PC-9 (cell line): ENCODE measurements at regions not wholly inside any gene's neighbourhood (a gene's known extent, or its start where the extent isn't known, plus 50 kb on each side); places are given as distances from the start of the nearest gene placed in this dataset.

Experiments
- BruUV-seq: library from RNA; stranded (reverse); fragments of 400-500 nt; replicated peaks from 2 replicates; lab custom pipeline; 2021; lab: Mats Ljungman, UMichigan
- CTCF ChIA-PET: fragments of 300-600 bp; sonication (Branson Sonifier 250); formaldehyde crosslinking; loops from one replicate; lab custom pipeline; 2022; ENCODE audit warnings: antibody characterized with exemption; lab: Charles Lee
- POLR2A ChIA-PET: fragments of 300-600 bp; sonication (Branson Sonifier 250); formaldehyde crosslinking; loops from one replicate; lab custom pipeline; 2022; ENCODE audit warnings: antibody characterized with exemption; ENCODE audit not compliant: unreplicated experiment; lab: Charles Lee
- DNase-seq, 2 experiments: peaks; one replicate each; pipeline versions ENCODE4 v3.0.0 to v3.0.0-alpha.2; 2015 to 2022; ENCODE audit warnings: mixed read lengths in 1 of 2
- H2AFZ ChIP-seq: fragments of 200-600 bp; sonication (generic); 2 replicates; pipeline ENCODE4 v1.8.1; 2017; ENCODE audit warnings: antibody characterized with exemption
- H3F3A ChIP-seq: fragments of 200-600 bp; sonication (generic); 2 replicates; pipeline ENCODE4 v1.8.1; 2017; ENCODE audit warnings: antibody characterized with exemption, mild to moderate bottlenecking, low read depth; ENCODE audit not compliant: insufficient read depth
- H3K27ac ChIP-seq: fragments of 200-600 bp; sonication (generic); 2 replicates; pipeline ENCODE4 v1.6.1; 2016; ENCODE audit warnings: mixed run types
- H3K27me3 ChIP-seq: fragments of 200-600 bp; sonication (generic); 2 replicates; pipeline ENCODE4 v1.6.1; 2016; ENCODE audit warnings: low read depth, mixed run types; ENCODE audit not compliant: insufficient read depth
- H3K36me3 ChIP-seq: fragments of 200-600 bp; sonication (generic); 2 replicates; pipeline ENCODE4 v1.6.1; 2016; ENCODE audit warnings: low read depth, mixed run types
- H3K4me1 ChIP-seq: fragments of 200-600 bp; sonication (generic); replicated peaks from 2 replicates; pipeline ENCODE4 v1.6.1; 2016; ENCODE audit warnings: mixed run types; ENCODE audit not compliant: insufficient read depth
- H3K4me2 ChIP-seq: fragments of 200-600 bp; sonication (generic); 2 replicates; pipeline ENCODE4 v1.6.1; 2017; ENCODE audit warnings: mixed run types
- H3K4me3 ChIP-seq: fragments of 200-600 bp; sonication (generic); 2 replicates; pipeline ENCODE4 v1.6.1; 2016; ENCODE audit warnings: mixed run types
- H3K79me2 ChIP-seq: fragments of 200-600 bp; sonication (generic); 2 replicates; pipeline ENCODE4 v1.6.1; 2017; ENCODE audit warnings: low read depth, mixed run types
- H3K9me2 ChIP-seq: fragments of 200-600 bp; sonication (generic); 2 replicates; pipeline ENCODE4 v1.8.1; 2017; ENCODE audit warnings: mild to moderate bottlenecking; ENCODE audit not compliant: insufficient read depth
- H3K9me3 ChIP-seq: fragments of 200-600 bp; sonication (generic); 2 replicates; pipeline ENCODE4 v1.8.1; 2016; ENCODE audit warnings: low read depth; ENCODE audit not compliant: insufficient read depth
- H4K20me1 ChIP-seq: fragments of 200-600 bp; sonication (generic); 2 replicates; pipeline ENCODE4 v1.8.1; 2017; ENCODE audit not compliant: insufficient read depth
- EZH2 ChIP-seq: fragments of 200-600 bp; sonication (generic); IDR thresholded peaks from 2 replicates; pipeline ENCODE4 v1.8.0; 2017; ENCODE audit warnings: antibody characterized with exemption, low read depth
- intact Hi-C: fragments of 100-400 bp; cut with micrococcal nuclease; formaldehyde crosslinking; loops from one replicate; pipeline ENCODE4 v1.10.0; 2022; ENCODE audit not compliant: unreplicated experiment
- TF ChIP-seq, protein P1 (sequence below): fragments of 200-600 bp; sonication (generic); conservative IDR thresholded peaks from 2 replicates; pipeline ENCODE4 v1.6.1; 2017; ENCODE audit warnings: mixed run types, antibody characterized with exemption, mild to moderate bottlenecking, moderate library complexity

- intact Hi-C loops, result no loop called here
- no peak for DNase-seq
- ChIA-PET CTCF (no interaction called here), POLR2A (interaction anchor here (0.6 kb wide), 1 partner anchor 300 kb away, joined by 3 read pairs; no protein-coding TSS in a partner anchor)
- Histone ChIP-seq H3F3A (no peaks in the 10 kb centered on the region), H4K20me1 (no peaks in the 10 kb centered on the region), H3K9me2 (0 out of 2 replicates have a peak, but pooled peaks cover 5% of the 10 kb centered on the region), H3K4me3 (no peak overlapping the region), H3K79me2 (no peaks in the 10 kb centered on the region), H3K4me2 (no peak overlapping the region), H2AFZ (no peak overlapping the region), H3K9me3 (peaks cover 4% of the 10 kb centered on the region; the same call in 1 of the 2 replicates), H3K27ac (no peak overlapping the region), H3K4me1 (no peaks in the 10 kb centered on the region), H3K36me3 (no peaks in the 10 kb centered on the region), H3K27me3 (no peaks in the 10 kb centered on the region)
- TF ChIP-seq, protein P1, sequence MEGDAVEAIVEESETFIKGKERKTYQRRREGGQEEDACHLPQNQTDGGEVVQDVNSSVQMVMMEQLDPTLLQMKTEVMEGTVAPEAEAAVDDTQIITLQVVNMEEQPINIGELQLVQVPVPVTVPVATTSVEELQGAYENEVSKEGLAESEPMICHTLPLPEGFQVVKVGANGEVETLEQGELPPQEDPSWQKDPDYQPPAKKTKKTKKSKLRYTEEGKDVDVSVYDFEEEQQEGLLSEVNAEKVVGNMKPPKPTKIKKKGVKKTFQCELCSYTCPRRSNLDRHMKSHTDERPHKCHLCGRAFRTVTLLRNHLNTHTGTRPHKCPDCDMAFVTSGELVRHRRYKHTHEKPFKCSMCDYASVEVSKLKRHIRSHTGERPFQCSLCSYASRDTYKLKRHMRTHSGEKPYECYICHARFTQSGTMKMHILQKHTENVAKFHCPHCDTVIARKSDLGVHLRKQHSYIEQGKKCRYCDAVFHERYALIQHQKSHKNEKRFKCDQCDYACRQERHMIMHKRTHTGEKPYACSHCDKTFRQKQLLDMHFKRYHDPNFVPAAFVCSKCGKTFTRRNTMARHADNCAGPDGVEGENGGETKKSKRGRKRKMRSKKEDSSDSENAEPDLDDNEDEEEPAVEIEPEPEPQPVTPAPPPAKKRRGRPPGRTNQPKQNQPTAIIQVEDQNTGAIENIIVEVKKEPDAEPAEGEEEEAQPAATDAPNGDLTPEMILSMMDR, result no peak
- no peak for TF ChIP-seq EZH2
- BruUV-seq, result no TSS peak
Measured at GRCh38 chr7:46658281-46658680, 737.2 kb upstream of the IGFBP3 start.

DNA sequence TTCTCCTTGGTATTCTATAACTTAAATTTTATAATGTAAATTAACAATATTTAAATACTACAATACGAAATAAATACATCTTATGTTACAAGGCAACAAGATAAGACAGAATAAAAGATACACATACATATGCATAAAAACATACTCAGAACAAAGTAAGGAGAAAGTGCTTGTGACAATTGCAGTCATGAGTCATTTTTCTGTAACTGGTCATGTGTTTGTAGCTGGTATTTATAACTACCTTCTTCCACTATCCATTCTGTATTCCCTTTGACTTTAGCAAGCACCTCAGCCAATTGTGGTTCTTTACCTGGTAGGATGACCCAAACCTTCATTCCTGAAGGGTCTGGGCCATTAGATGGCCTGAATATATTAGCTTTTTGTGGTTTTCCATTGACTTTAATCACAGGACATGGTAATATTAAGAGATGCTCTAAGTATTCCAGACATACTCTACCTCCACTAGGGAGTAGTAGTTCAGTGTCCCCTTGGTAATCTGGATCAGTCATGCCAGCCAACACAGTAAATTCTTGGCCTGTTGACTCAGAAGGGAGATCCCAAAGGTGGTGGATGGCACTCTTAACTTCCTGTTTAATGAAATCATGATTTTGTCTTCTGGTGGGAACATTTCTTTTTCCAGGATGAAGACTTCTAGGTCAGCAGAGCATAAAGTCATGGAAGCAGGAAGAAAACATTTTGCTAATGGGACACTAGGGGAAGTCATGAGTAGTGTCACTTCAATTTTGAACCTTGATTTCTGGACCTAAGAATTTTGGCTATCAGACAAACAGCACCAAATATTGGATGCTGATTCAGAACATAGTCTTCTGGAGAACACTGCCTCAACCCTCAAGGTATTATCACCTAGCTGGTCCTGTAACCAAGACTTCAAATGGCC is 733.7 kb upstream of the IGFBP3 start:
- ChIA-PET POLR2A (no interaction called here), CTCF (no interaction called here)
- Histone ChIP-seq H3K4me1 (peaks cover 33% of the 10 kb centered on the region), H4K20me1 (no peaks in the 10 kb centered on the region), H3K4me3 (no peak overlapping the region), H2AFZ (no peak overlapping the region), H3K4me2 (no peak overlapping the region), H3K9me3 (peaks cover 4% of the 10 kb centered on the region), H3K79me2 (no peaks in the 10 kb centered on the region), H3K27me3 (no peaks in the 10 kb centered on the region), H3F3A (peaks cover 4% of the 10 kb centered on the region; the same call in 1 of the 2 replicates), H3K36me3 (no peaks in the 10 kb centered on the region), H3K27ac (no peak overlapping the region), H3K9me2 (0 out of 2 replicates have a peak, but pooled peaks cover 5% of the 10 kb centered on the region)
- no TSS peak for BruUV-seq
- DNase-seq, result no peak
- TF ChIP-seq, protein P1, result no peak
- TF ChIP-seq EZH2, result no peak
- intact Hi-C loops, result no loop called here

DNA sequence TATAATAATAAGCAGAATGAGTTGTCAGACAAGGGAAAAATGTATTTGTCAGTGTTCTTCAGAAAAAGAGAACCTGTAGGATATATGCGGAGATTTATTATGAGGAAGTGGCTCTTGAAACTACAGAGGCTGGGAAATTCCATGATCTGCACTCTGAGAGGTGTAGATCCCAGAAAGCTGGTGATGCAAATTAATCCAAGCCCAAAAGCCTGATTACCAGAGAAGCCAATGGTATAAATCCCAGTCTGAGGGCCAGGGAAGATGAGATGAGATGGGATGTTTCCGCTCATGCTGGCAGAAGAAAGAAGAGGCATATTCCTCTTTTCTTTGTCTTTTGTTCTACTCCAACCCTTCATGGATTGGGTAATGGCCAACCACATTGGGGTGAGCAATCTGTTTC is 732.8 kb upstream of the IGFBP3 start:
- Histone ChIP-seq H3K27me3 (no peaks in the 10 kb centered on the region), H3K79me2 (no peaks in the 10 kb centered on the region), H3K4me1 (peaks cover 35% of the 10 kb centered on the region), H3K36me3 (no peaks in the 10 kb centered on the region), H3F3A (peaks cover 4% of the 10 kb centered on the region; the same call in 1 of the 2 replicates), H3K27ac (no peak overlapping the region), H3K9me3 (no peaks in the 10 kb centered on the region; the same call in 1 of the 2 replicates), H3K4me3 (no peak overlapping the region), H4K20me1 (no peaks in the 10 kb centered on the region), H3K4me2 (no peak overlapping the region), H3K9me2 (0 out of 2 replicates have a peak, but pooled peaks cover 5% of the 10 kb centered on the region), H2AFZ (no peak overlapping the region)
- no TSS peak for BruUV-seq
- CTCF ChIA-PET, result no interaction called here
- DNase-seq, result no peak
- intact Hi-C loops, result no loop called here
- POLR2A ChIA-PET, result no interaction called here
- TF ChIP-seq EZH2, result no peak
- TF ChIP-seq, protein P1, result no peak
